Spleen (tissue), 11 donors: ENCODE measurements at regions not wholly inside any gene's neighbourhood (a gene's known extent, or its start where the extent isn't known, plus 50 kb on each side); places are given as distances from the start of the nearest gene placed in this dataset.

Source experiments
- DNase-seq: peaks from one replicate; pipeline ENCODE4 v3.0.0-alpha.2; 2020
- H3K27ac ChIP-seq, 8 donors: fragments of 200-600 bp; sonication (generic) in 7 of 8; 1 replicate in 4 of 8; 2 replicates in 4 of 8; pipeline versions ENCODE4 v1.5.0 to v1.8.0; 2016 to 2021; ENCODE audit warnings: inconsistent platforms in 4 of 8, mild to moderate bottlenecking in 4 of 8, moderate library complexity in 1 of 8
- H3K27me3 ChIP-seq, 7 donors: fragments of 200-600 bp; sonication (generic) in 6 of 7; replicated peaks in 1 of 7; 1 replicate in 4 of 7; 2 replicates in 3 of 7; pipeline versions ENCODE4 v1.5.0 to v1.8.0; 2016 to 2021; ENCODE audit warnings: inconsistent platforms in 3 of 7, mild to moderate bottlenecking in 1 of 7
- H3K36me3 ChIP-seq, 6 donors: fragments of 200-600 bp; sonication (generic) in 5 of 6; 1 replicate in 4 of 6; 2 replicates in 2 of 6; pipeline versions ENCODE4 v1.5.0 to v1.8.0; 2016 to 2021; ENCODE audit warnings: inconsistent platforms in 2 of 6
- H3K4me1 ChIP-seq, 6 donors: fragments of 200-600 bp; sonication (generic) in 5 of 6; 1 replicate in 3 of 6; 2 replicates in 3 of 6; pipeline versions ENCODE4 v1.5.0 to v1.8.0; 2016 to 2021; ENCODE audit warnings: inconsistent platforms in 3 of 6
- H3K4me3 ChIP-seq, 8 donors: fragments of 200-600 bp; sonication (generic) in 7 of 8; 1 replicate in 4 of 8; 2 replicates in 4 of 8; pipeline versions ENCODE4 v1.5.0 to v1.8.0; 2016 to 2021; ENCODE audit warnings: inconsistent platforms in 4 of 8, mild to moderate bottlenecking in 4 of 8, moderate library complexity in 2 of 8
- H3K9me3 ChIP-seq, 8 donors: fragments of 200-600 bp; sonication (generic) in 7 of 8; 1 replicate in 4 of 8; 2 replicates in 4 of 8; pipeline versions ENCODE4 v1.5.0 to v1.8.0; 2016 to 2021; ENCODE audit warnings: inconsistent platforms in 4 of 8
- POLR2A ChIP-seq, 3 donors: fragments of 450-650 bp; IDR thresholded peaks; one replicate each; pipeline ENCODE4 v1.5.1; 2017; ENCODE audit warnings: antibody characterized with exemption in 3 of 3, mild to moderate bottlenecking in 1 of 3
- POLR2AphosphoS5 ChIP-seq, 3 donors: sonication (generic); formaldehyde crosslinking; IDR thresholded peaks; one replicate each; pipeline ENCODE4 v1.5.1; 2017; ENCODE audit warnings: antibody characterized with exemption in 3 of 3
- WGBS, 5 donors: extraction: QIAGEN DNeasy Blood & Tissue Kit in 3 of 5; methylation state at CpG; one replicate each; pipeline versions ENCODE4 v1.1.5 to v1.1.7; 2013 to 2018; 5-methylcytosine and 5-hydroxymethylcytosine counted together
- intact Hi-C: fragments of 100-400 bp; cut with DNase I; formaldehyde crosslinking; loops from one replicate; pipeline ENCODE4 v1.15.0; 2023; ENCODE audit warnings: low total_unique reads
- TF ChIP-seq, protein P1 (sequence below), 11 experiments: fragments of 200-600 bp in 7 of 11; fragments of 450-650 bp in 4 of 11; sonication (generic) in 4 of 11; IDR thresholded peaks in 8 of 11; conservative IDR thresholded peaks in 3 of 11; 1 replicate in 7 of 11; 2 replicates in 4 of 11; pipeline versions ENCODE4 v1.4.0 to v1.8.0; 2016 to 2021; ENCODE audit warnings: antibody characterized with exemption in 11 of 11, inconsistent platforms in 4 of 11, mild to moderate bottlenecking in 1 of 11
- donor health status: healthy with polysubstance abuse.
- donor health status: DM: no; HTN: no; CAD: no; lungs with moderate emphysema.
- donor health status: DM: no; HTN: no; CAD: no.
- donor health status: Bipolar disorder and iron deficiency.
- donor health status: healthy.
- donor health status: DM: no; HTN: no; CAD: no.
- donor health status: DM: yes; HTN: yes; CAD: no.

DNA sequence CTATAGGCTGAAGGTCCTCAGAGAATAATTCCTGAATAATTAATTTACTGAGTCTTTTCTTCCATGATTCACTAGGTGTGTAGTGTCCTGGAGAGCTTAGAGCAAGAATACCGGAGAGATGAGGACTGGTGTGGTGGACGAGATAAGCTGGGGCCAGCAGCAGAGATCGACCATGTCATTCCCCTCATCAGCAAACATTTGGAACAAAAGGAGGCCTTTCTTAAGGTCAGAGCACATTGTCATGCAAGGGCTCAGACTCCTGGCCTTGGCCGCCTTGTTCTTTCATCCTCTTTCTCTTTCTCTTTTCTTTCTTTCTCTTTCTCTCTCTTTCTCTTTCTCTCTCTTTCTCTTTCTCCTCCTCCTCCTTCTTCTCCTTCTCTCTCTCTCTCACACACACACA is 291.4 kb upstream of the UMPS start:
- Histone ChIP-seq H3K27me3 (no peaks in the 10 kb centered on the region), H3K27ac (no peak overlapping the region), H3K4me3 (no peak overlapping the region), H3K4me1 (no peaks in the 10 kb centered on the region), H3K36me3 (peaks cover 0 to 65% (median 10%) of the 10 kb centered on the region in 6 donors), H3K9me3 (no peaks in the 10 kb centered on the region)
- no peak for DNase-seq
- TF ChIP-seq POLR2AphosphoS5 (IDR thresholded peaks at IDR 0.05): no peak
- TF ChIP-seq, protein P1, sequence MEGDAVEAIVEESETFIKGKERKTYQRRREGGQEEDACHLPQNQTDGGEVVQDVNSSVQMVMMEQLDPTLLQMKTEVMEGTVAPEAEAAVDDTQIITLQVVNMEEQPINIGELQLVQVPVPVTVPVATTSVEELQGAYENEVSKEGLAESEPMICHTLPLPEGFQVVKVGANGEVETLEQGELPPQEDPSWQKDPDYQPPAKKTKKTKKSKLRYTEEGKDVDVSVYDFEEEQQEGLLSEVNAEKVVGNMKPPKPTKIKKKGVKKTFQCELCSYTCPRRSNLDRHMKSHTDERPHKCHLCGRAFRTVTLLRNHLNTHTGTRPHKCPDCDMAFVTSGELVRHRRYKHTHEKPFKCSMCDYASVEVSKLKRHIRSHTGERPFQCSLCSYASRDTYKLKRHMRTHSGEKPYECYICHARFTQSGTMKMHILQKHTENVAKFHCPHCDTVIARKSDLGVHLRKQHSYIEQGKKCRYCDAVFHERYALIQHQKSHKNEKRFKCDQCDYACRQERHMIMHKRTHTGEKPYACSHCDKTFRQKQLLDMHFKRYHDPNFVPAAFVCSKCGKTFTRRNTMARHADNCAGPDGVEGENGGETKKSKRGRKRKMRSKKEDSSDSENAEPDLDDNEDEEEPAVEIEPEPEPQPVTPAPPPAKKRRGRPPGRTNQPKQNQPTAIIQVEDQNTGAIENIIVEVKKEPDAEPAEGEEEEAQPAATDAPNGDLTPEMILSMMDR (IDR thresholded peaks at IDR 0.05 in 8 of 11, conservative IDR thresholded peaks at IDR 0.05 in 3 of 11): no peak
- no peak for TF ChIP-seq POLR2A (IDR thresholded peaks at IDR 0.05)
- 79 to 88% (median 84%) methylated on average over 4 of the region's 4 CpGs for WGBS, 5 donors
- intact Hi-C loops: no loop called here

DNA sequence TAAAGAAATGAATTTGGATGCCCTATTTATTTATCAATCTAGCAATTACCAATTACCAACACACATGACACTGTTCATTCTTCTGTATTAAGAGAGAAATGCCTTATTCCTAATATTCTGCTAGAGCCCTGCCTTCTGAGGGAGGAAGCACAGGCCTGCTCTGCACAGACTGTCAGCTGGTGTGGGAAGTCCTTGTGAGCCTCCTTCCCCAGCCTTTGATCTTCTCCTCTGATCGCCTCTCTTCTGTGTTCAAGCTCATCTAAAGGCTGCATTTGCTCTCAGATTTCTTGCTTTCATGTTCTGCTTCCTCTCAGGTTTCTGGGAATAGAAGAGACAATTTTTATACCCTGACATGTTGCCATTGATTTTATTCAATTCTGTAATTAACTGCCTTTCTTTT is 290.6 kb upstream of the UMPS start:
- Histone ChIP-seq H3K36me3 (peaks cover 0 to 63% (median 5%) of the 10 kb centered on the region in 6 donors), H3K4me3 (no peak overlapping the region), H3K27me3 (no peaks in the 10 kb centered on the region), H3K9me3 (no peaks in the 10 kb centered on the region), H3K4me1 (no peaks in the 10 kb centered on the region), H3K27ac (no peak overlapping the region)
- TF ChIP-seq POLR2AphosphoS5 (IDR thresholded peaks at IDR 0.05) (no peak), POLR2A (IDR thresholded peaks at IDR 0.05) (no peak)
- TF ChIP-seq, protein P1 (IDR thresholded peaks at IDR 0.05 in 8 of 11, conservative IDR thresholded peaks at IDR 0.05 in 3 of 11): no peak
- intact Hi-C loops: no loop called here
- WGBS, 5 donors: 26 to 54% (median 43%) methylated on average over 1 of the region's 1 CpG
- DNase-seq: no peak

DNA sequence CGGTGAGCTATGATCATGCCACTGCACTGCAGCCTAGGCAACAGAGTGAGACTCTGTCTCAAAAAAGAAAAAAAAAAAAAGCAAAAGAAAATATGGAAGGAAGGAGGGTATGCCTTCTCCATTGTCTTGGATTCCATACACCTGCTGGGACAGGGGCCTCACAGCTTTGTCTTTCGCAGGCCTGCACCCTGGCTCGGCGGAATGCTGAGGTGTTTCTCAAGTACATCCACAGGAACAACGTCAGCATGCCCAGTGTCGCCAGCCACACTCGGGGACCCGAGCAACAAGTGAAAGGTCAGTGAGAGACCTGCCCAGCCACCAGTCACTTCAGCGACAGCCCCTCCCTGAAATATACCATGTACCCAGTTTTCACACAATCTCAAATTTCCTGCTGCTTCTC is 288.5 kb upstream of the UMPS start:
- intact Hi-C loops: no loop called here
- Histone ChIP-seq H3K27ac (no peak overlapping the region), H3K4me1 (no peaks in the 10 kb centered on the region), H3K9me3 (no peaks in the 10 kb centered on the region), H3K27me3 (no peaks in the 10 kb centered on the region), H3K4me3 (no peak overlapping the region), H3K36me3 (peaks cover 0 to 68% (median 4%) of the 10 kb centered on the region in 6 donors)
- 86 to 95% (median 93%) methylated on average over 9 of the region's 9 CpGs for WGBS, 5 donors
- no peak for TF ChIP-seq POLR2AphosphoS5 (IDR thresholded peaks at IDR 0.05)
- TF ChIP-seq POLR2A (IDR thresholded peaks at IDR 0.05): no peak
- TF ChIP-seq, protein P1 (IDR thresholded peaks at IDR 0.05 in 8 of 11, conservative IDR thresholded peaks at IDR 0.05 in 3 of 11): no peak
- no peak for DNase-seq

DNA sequence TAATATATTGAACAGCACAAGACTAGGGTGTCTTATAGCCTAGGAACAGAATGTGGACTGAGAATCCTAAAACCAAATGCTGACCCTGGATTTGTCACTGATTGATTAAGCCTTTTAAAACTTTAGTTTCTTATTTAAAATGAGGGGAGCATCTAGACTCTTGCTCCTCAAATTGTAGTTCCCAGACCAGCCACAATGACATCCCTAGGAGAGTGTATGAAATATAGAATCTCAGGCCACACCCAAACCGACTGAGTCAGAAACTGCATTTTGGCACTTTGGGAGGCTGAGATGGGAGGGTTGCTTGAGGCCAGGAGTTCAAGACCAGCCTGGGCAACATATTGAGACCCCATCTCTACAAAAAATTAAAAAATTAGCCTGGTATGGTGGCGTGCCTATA is 287.8 kb upstream of the UMPS start:
- peaks cover 0 to 75% (median 5%) of the 10 kb centered on the region in 6 donors for H3K36me3 ChIP-seq
- DNase-seq: no peak
- H3K9me3 ChIP-seq: no peaks in the 10 kb centered on the region
- H3K27ac ChIP-seq: no peak overlapping the region
- TF ChIP-seq POLR2AphosphoS5 (IDR thresholded peaks at IDR 0.05) (no peak), POLR2A (IDR thresholded peaks at IDR 0.05) (no peak)
- TF ChIP-seq, protein P1 (IDR thresholded peaks at IDR 0.05 in 8 of 11, conservative IDR thresholded peaks at IDR 0.05 in 3 of 11): no peak
- no peak overlapping the region for H3K4me3 ChIP-seq
- H3K27me3 ChIP-seq: no peaks in the 10 kb centered on the region
- intact Hi-C loops: no loop called here
- H3K4me1 ChIP-seq: no peaks in the 10 kb centered on the region
- WGBS, 5 donors: 69 to 94% (median 85%) methylated on average over 2 of the region's 2 CpGs
